ENCODE measurements at regions not wholly inside any gene's neighbourhood (a gene's known extent, or its start where the extent isn't known, plus 50 kb on each side); places are given as distances from the start of the nearest gene placed in this dataset.

DNA sequence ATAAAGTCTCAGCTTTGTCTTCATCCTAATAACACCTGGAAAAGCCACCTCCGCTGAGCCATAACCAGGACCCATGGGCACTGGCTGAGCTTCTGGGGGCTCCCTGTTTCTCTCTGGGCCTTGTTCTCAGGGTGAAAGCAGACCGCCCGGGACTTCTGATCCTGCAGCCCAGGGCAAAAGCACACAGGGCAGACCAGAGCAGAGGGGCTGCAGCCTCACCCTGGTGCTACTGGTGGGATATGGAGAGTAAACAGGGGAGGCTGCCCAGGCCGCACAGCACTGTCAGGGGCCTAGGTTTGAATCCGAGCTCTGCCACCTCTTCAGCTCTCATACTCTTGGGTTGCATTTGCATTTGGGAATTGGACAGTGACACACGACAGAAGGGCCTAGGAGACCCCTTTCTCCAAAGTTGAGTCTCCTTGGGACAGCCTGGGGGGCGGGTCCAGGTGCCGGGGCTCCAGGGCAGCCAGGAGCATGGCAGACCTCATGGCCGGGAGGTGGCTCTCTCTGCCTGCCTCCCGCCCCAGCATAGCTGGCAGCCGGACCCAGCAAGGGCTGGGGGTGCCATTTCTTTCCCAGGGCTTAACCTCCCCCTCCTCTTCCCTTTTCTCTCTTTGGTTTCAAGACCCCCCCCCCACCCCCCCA lies 164.9 kb downstream of the INHBB start (continued):
- TF ChIP-seq, protein P1, sequence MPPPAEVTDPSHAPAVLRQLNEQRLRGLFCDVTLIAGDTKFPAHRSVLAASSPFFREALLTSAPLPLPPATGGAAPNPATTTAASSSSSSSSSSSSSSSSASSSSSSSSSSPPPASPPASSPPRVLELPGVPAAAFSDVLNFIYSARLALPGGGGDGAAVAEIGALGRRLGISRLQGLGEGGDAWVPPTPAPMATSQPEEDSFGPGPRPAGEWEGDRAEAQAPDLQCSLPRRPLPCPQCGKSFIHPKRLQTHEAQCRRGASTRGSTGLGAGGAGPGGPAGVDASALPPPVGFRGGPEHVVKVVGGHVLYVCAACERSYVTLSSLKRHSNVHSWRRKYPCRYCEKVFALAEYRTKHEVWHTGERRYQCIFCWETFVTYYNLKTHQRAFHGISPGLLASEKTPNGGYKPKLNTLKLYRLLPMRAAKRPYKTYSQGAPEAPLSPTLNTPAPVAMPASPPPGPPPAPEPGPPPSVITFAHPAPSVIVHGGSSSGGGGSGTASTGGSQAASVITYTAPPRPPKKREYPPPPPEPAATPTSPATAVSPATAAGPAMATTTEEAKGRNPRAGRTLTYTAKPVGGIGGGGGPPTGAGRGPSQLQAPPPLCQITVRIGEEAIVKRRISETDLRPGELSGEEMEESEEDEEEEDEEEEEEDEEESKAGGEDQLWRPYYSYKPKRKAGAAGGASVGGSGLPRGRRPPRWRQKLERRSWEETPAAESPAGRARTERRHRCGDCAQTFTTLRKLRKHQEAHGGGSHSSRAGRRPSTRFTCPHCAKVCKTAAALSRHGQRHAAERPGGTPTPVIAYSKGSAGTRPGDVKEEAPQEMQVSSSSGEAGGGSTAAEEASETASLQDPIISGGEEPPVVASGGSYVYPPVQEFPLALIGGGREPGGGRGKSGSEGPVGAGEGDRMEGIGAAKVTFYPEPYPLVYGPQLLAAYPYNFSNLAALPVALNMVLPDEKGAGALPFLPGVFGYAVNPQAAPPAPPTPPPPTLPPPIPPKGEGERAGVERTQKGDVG (CRISPR knock-in tag; IDR thresholded peaks at IDR 0.05), result no peak
- TF ChIP-seq POU2F2 (IDR thresholded peaks at IDR 0.05; ENCODE audit: borderline replicate concordance, low read depth, low read length) (no peak), CHD2 (IDR thresholded peaks at IDR 0.05; ENCODE audit: borderline replicate concordance, low read depth, low read length) (no peak)

DNA sequence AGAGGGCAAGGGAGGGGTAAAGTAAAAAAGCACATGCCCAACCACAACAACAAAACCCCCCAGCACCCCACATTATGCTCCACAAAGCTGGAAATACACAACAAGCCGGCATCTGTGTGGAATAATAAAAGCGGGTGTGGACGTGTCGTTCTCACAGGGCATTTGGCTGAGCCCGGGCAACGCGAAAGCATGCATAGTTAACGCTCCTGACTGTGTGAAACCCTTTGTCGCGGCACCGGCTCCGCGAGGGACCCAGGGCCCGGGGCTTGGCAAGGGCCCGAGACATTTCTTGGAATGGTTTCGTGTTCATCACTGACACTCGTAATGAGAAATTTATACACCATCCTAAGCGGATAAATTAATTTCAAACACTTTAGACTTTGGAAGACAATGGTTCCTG lies 165.6 kb downstream of the INHBB start:
- ChIA-PET CTCF (no interaction called here), SMC1A (ENCODE audit: uncharacterized antibody, unreplicated experiment) (no interaction called here), POLR2A (interaction anchor here (0.7 kb wide), 1 partner anchor 926 kb away, joined by 4 read pairs; no protein-coding TSS in a partner anchor), RAD21 (ENCODE audit: unreplicated experiment) (no interaction called here)
- in situ Hi-C loops (cut with MboI) (no loop called here), intact Hi-C loops (cut with micrococcal nuclease; ENCODE audit: unreplicated experiment) (no loop called here)
- H3K4me2 ChIP-seq (ENCODE audit: control insufficient read depth, insufficient read depth), result no peak overlapping the region
- BruUV-seq (replicated peaks), result no TSS peak
- ATAC-seq (no peak), DNase-seq (ENCODE audit: low read depth, low spot score) (no peak), FAIRE-seq (no peak)
- no peak overlapping the region for H3K4me3 ChIP-seq
- no peak overlapping the region for H3K9ac ChIP-seq (ENCODE audit: control insufficient read depth, insufficient read depth, low read length)
- H3K36me3 ChIP-seq (ENCODE audit: control insufficient read depth in 2 of 2, insufficient read depth in 2 of 2, low read length in 1 of 2), result no peaks in the 10 kb centered on the region
- 81% methylated on average over 18 of the region's 18 CpGs for whole genome bisulfite sequencing (ENCODE audit: insufficient coverage, insufficient replicate concordance, low lambda C conversion rate, missing lambda C conversion rate)
- H3K27ac ChIP-seq (ENCODE audit: control insufficient read depth, insufficient read depth), result no peak overlapping the region
- no peaks in the 10 kb centered on the region for H3K79me2 ChIP-seq (ENCODE audit: control insufficient read depth, insufficient read depth, low read length)
- H4K20me1 ChIP-seq (ENCODE audit: control insufficient read depth, insufficient read depth), result no peaks in the 10 kb centered on the region
- H3K4me1 ChIP-seq (ENCODE audit: control insufficient read depth, insufficient read depth, low read length), result no peaks in the 10 kb centered on the region
- no peaks in the 10 kb centered on the region for H3K9me3 ChIP-seq (replicated peaks; ENCODE audit: control insufficient read depth, insufficient read depth, low read length)
- H3K27me3 ChIP-seq (replicated peaks in 1 of 2; ENCODE audit: control insufficient read depth in 2 of 2, insufficient read depth in 2 of 2, low read length in 1 of 2), result peaks cover 0 to 2% of the 10 kb centered on the region in 2 experiments; a peak in 2 of 4 replicates
- no peak overlapping the region for H2AFZ ChIP-seq (ENCODE audit: control insufficient read depth, low read depth, low read length)
- TF ChIP-seq E2F8 (IDR thresholded peaks at IDR 0.05; ENCODE audit: low read depth, partially characterized antibody) (no peak), FOXM1 (IDR thresholded peaks at IDR 0.05; ENCODE audit: low read depth, low read length) (no peak), KDM1A (IDR thresholded peaks at IDR 0.05; ENCODE audit: borderline replicate concordance) (no peak), CEBPZ (IDR thresholded peaks at IDR 0.05; ENCODE audit: low read depth, low read length) (no peak), CBX5 (IDR thresholded peaks at IDR 0.05; ENCODE audit: low read depth) (no peak), SREBF2 (IDR thresholded peaks at IDR 0.05; ENCODE audit: low read length) (no peak), POLR2A (IDR thresholded peaks at IDR 0.05; ENCODE audit: low read depth, low read length) (no peak), ZZZ3 (IDR thresholded peaks at IDR 0.05; ENCODE audit: control insufficient read depth, insufficient read length, low read depth) (no peak), TAF1 (IDR thresholded peaks at IDR 0.05; ENCODE audit: borderline replicate concordance, low read depth, low read length) (no peak), CBFB (IDR thresholded peaks at IDR 0.05; ENCODE audit: low read depth) (no peak)

Measured in GM12878 (cell line).